Esophagus squamous epithelium (tissue), 5 donors: ENCODE measurements at regions not wholly inside any gene's neighbourhood (a gene's known extent, or its start where the extent isn't known, plus 50 kb on each side); places are given as distances from the start of the nearest gene placed in this dataset.

ENCODE experiments used
- DNase-seq: peaks from one replicate; lab custom pipeline; 2025; lab: John Stamatoyannopoulos, UW
- H3K27ac ChIP-seq, 4 donors: fragments of 200-600 bp; sonication (generic); one replicate each; pipeline ENCODE4 v1.5.1; 2016 to 2019; ENCODE audit warnings: mild to moderate bottlenecking in 1 of 4
- H3K27me3 ChIP-seq, 4 donors: fragments of 200-600 bp; sonication (generic); 1 replicate in 3 of 4; 2 replicates in 1 of 4; pipeline versions ENCODE4 v1.5.1 to v1.6.0; 2017 to 2021; ENCODE audit warnings: antibody characterized with exemption in 1 of 4
- H3K36me3 ChIP-seq, 3 donors: fragments of 200-600 bp; sonication (generic); one replicate each; pipeline ENCODE4 v1.5.1; 2016 to 2019
- H3K4me1 ChIP-seq, 3 donors: fragments of 200-600 bp; sonication (generic); one replicate each; pipeline ENCODE4 v1.5.1; 2017 to 2019
- H3K4me3 ChIP-seq, 4 donors: fragments of 200-600 bp; sonication (generic); 1 replicate in 3 of 4; 2 replicates in 1 of 4; pipeline ENCODE4 v1.5.1; 2016 to 2019; ENCODE audit warnings: mild to moderate bottlenecking in 2 of 4, moderate library complexity in 1 of 4
- H3K9me3 ChIP-seq, 3 donors: fragments of 200-600 bp; sonication (generic); one replicate each; pipeline ENCODE4 v1.5.1; 2016 to 2019
- POLR2A ChIP-seq, 4 donors: fragments of 450-650 bp; IDR thresholded peaks; one replicate each; pipeline ENCODE4 v1.6.1; 2017; ENCODE audit warnings: antibody characterized with exemption in 4 of 4, mild to moderate bottlenecking in 4 of 4, moderate library complexity in 3 of 4
- WGBS, 2 donors: methylation state at CpG; one replicate each; pipeline ENCODE4 v1.1.5; 2018; 5-methylcytosine and 5-hydroxymethylcytosine counted together
- intact Hi-C: fragments of 100-400 bp; cut with DNase I; formaldehyde crosslinking; loops from one replicate; pipeline ENCODE4 v1.15.0; 2022
- TF ChIP-seq, protein P1 (sequence below), 6 experiments: fragments of 450-650 bp in 4 of 6; fragments of 200-600 bp in 2 of 6; sonication (generic) in 2 of 6; IDR thresholded peaks; one replicate each; pipeline ENCODE4 v1.5.1; 2016 to 2019; ENCODE audit warnings: antibody characterized with exemption in 6 of 6, mild to moderate bottlenecking in 4 of 6, moderate library complexity in 4 of 6
- donor health status: DM: yes; HTN: yes; CAD: no.

DNA sequence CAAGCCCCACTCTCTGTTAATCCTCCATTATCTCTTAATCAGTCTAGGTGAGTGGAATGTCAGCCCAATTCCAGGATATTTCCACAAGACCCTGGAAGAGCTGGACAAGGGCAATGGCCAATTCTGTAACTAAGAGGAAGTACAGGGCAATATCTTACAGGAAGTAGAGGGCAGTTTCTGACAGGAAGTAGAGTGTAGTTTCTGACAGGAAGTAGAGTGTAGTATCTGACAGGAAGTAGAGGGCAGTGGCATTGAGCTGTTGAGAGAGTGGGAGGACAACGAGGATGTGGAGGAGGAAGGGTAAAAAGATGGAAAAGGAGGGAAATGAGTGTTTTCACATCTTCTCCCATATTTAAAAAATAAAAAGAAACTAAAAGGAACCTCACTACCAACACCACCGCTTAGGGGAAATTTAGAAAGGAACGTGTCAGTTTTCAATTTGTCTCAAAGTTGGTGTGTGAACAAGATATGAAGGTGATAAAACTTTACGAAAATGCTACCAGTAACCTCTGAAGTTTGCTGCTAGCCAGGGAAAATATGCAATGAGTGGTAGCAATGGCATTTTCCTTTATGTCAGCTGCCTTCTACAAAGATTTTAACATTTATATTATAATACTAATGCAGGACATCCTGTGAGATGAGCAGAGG is 430.9 kb upstream of the HNRNPA3 start:
- intact Hi-C loops: no loop called here

DNA sequence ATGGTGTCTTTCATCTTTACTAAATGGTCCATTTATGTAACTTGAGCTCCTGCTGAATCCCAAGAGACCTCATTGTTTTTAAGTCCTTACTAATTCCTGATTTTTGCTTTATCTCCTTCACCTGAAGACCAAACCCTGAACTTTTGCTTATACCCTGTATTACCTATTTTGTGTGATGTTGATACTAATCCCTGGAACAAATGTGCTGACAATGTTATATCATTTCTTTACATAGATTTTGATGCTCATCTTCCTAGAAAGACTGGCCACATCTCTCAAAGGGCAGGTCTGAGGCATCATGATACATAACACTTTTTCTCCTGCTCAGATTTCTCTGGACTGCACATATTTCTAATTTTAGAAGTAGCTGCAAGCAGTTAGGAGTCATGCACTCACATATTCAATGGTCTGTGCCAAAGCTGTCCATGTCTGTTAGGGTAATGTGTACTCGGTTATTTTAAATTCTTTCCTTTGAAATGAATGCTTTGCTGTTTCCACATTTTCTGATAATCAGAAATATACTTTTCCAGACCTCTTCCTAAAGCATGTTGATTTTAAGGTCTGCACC is 427.9 kb upstream of the HNRNPA3 start:
- no peak for TF ChIP-seq POLR2A (IDR thresholded peaks at IDR 0.05)
- TF ChIP-seq, protein P1, sequence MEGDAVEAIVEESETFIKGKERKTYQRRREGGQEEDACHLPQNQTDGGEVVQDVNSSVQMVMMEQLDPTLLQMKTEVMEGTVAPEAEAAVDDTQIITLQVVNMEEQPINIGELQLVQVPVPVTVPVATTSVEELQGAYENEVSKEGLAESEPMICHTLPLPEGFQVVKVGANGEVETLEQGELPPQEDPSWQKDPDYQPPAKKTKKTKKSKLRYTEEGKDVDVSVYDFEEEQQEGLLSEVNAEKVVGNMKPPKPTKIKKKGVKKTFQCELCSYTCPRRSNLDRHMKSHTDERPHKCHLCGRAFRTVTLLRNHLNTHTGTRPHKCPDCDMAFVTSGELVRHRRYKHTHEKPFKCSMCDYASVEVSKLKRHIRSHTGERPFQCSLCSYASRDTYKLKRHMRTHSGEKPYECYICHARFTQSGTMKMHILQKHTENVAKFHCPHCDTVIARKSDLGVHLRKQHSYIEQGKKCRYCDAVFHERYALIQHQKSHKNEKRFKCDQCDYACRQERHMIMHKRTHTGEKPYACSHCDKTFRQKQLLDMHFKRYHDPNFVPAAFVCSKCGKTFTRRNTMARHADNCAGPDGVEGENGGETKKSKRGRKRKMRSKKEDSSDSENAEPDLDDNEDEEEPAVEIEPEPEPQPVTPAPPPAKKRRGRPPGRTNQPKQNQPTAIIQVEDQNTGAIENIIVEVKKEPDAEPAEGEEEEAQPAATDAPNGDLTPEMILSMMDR (IDR thresholded peaks at IDR 0.05): no peak
- WGBS, 2 donors: 75 to 82% methylated on average over 1 of the region's 1 CpG
- no peak for DNase-seq
- intact Hi-C loops: no loop called here
- H3K4me3 ChIP-seq: no peak overlapping the region
- H3K9me3 ChIP-seq: no peaks in the 10 kb centered on the region
- no peaks in the 10 kb centered on the region for H3K4me1 ChIP-seq
- H3K36me3 ChIP-seq: no peaks in the 10 kb centered on the region
- no peak overlapping the region for H3K27ac ChIP-seq
- H3K27me3 ChIP-seq: no peaks in the 10 kb centered on the region

More for the DNA sequence above, 430.9 kb upstream of the HNRNPA3 start:
- Histone ChIP-seq H3K27me3 (no peaks in the 10 kb centered on the region), H3K4me1 (no peaks in the 10 kb centered on the region), H3K4me3 (no peak overlapping the region), H3K36me3 (no peaks in the 10 kb centered on the region), H3K9me3 (no peaks in the 10 kb centered on the region), H3K27ac (no peak overlapping the region)
- 61 to 64% methylated on average over 4 of the region's 4 CpGs for WGBS, 2 donors
- DNase-seq: no peak
- TF ChIP-seq POLR2A (IDR thresholded peaks at IDR 0.05): no peak
- TF ChIP-seq, protein P1 (IDR thresholded peaks at IDR 0.05): no peak

DNA sequence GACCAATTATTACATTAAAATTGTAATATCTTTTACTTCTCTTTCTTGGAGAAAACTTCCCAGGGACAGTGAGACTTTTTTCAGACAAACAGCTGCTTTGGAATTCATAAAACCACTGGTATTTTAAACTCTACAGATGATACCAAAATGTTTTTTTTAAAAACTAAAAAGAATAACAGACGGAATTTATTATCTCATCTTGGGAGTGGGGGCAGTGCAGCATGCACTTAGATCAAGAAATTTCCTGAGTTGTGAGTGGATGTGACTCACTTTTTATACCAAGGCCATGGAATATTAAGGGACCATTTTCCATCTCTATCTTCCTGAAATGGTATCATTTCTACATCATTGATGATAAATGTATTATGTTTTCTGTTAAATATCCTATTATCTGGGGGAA is 422.8 kb upstream of the HNRNPA3 start:
- intact Hi-C loops: no loop called here
- H3K4me1 ChIP-seq: no peaks in the 10 kb centered on the region
- no peak for TF ChIP-seq POLR2A (IDR thresholded peaks at IDR 0.05)
- TF ChIP-seq, protein P1 (IDR thresholded peaks at IDR 0.05): no peak
- no peak for DNase-seq
- no peak overlapping the region for H3K27ac ChIP-seq
- no peaks in the 10 kb centered on the region for H3K9me3 ChIP-seq
- WGBS, 2 donors: 44 to 65% methylated on average over 1 of the region's 1 CpG
- H3K27me3 ChIP-seq: no peaks in the 10 kb centered on the region
- no peaks in the 10 kb centered on the region for H3K36me3 ChIP-seq
- H3K4me3 ChIP-seq: no peak overlapping the region

DNA sequence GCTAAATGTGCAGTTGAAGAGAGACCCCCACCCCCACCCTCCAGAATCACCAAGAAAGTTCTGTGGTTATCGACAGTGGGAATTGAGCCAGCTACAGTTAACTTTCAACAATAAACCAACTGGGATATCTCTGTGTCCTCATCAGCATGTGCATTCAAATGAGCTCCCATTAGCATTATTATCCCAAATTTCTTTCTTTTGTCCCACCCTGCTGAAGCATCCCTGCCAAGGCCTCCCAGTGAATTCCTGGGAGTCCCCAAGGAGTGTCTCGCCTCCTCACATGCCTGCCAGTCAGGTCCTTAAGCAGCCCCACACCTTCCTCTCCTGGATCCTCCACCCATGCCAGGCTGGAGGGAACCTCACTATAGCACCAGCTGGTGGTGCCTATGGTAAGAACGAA is 422.1 kb upstream of the HNRNPA3 start:
- Histone ChIP-seq H3K9me3 (no peaks in the 10 kb centered on the region), H3K4me3 (no peak overlapping the region), H3K36me3 (no peaks in the 10 kb centered on the region), H3K27me3 (no peaks in the 10 kb centered on the region), H3K4me1 (no peaks in the 10 kb centered on the region), H3K27ac (no peak overlapping the region)
- intact Hi-C loops: no loop called here
- TF ChIP-seq POLR2A (IDR thresholded peaks at IDR 0.05): no peak
- TF ChIP-seq, protein P1 (IDR thresholded peaks at IDR 0.05): no peak
- no peak for DNase-seq
- 77 to 81% methylated on average over 3 of the region's 3 CpGs for WGBS, 2 donors

DNA sequence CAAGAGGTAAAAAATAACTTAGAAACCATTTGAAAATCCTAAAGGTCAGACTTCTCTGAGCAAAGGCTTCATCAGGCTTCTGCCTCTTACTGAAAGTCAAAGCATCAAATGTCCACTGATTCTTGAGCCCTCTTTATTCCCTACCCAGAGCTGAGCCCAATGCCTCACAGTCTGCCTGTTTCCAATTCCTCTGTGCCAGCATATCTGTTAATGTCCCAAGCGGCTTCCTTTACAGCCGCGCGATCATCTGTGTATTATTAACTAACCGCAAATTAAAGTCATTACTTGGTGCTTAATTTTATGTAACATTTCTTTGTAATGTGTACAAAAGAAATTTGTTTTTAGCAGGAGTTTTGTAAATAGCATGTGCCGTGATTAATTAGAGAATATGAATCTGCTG is 418.8 kb upstream of the HNRNPA3 start:
- no peaks in the 10 kb centered on the region for H3K27me3 ChIP-seq
- 55 to 62% methylated on average over 6 of the region's 6 CpGs for WGBS, 2 donors
- no peaks in the 10 kb centered on the region for H3K36me3 ChIP-seq
- H3K27ac ChIP-seq: no peak overlapping the region
- no peak overlapping the region for H3K4me3 ChIP-seq
- intact Hi-C loops: no loop called here
- no peaks in the 10 kb centered on the region for H3K9me3 ChIP-seq
- H3K4me1 ChIP-seq: no peaks in the 10 kb centered on the region
- TF ChIP-seq, protein P1 (IDR thresholded peaks at IDR 0.05): no peak
- no peak for TF ChIP-seq POLR2A (IDR thresholded peaks at IDR 0.05)
- no peak for DNase-seq
